Stimulated activated CD4-positive, alpha-beta T cell treated with anti-CD3 and anti-CD28 coated beads, TNF-alpha, amount 100 ng/mL, for 4 hours (primary cell): ENCODE measurements at regions not wholly inside any gene's neighbourhood (a gene's known extent, or its start where the extent isn't known, plus 50 kb on each side); places are given as distances from the start of the nearest gene placed in this dataset.

ENCODE experiments used
- DNase-seq, 3 experiments: peaks; one replicate each; pipeline ENCODE4 v3.0.0-alpha.2; 2020; ENCODE audit warnings: low read depth in 3 of 3

DNA sequence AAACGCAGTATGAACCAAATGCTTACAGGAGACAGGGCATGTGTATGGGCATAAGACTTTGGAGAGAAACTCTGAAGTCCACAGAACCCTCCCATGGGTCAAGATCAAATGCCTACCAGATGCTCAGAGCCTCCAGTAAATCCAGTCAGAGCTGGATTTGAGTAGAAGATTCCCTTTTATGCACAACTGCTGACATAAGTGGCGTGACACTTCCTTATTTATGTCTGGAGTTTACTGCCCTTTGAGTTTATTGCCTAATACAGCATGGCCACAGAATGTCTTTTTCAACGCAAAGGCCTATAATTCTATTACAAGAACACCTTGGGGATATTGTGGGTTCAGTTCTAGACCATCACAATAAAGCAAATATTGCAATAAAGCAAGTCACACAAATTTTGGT lies 220.0 kb upstream of the FOXQ1 start:
- DNase-seq, result no peak

DNA sequence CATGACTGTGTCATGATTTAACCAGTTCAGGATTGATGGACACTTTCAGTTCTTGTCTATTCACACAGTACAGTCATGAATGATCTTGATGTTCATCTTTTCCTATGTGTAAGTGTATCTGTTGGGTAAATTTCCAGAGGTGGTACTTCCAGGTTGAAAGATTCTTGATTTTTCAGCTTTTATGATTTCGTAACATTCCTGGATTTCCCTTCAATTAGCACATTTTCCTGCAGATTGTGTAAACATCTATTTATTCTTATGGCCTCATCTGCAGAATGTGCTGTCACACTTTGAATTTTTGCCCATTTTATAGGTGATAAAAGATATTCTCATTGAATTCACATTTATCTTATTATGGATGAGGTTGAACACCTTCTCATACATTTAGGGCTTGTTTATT lies 222.0 kb upstream of the FOXQ1 start:
- no peak for DNase-seq

GRCh38 chr6:1088492-1089001 lies 223.4 kb upstream of the FOXQ1 start:
- no peak for DNase-seq

- no peak for DNase-seq
These were observed 224.6 kb upstream of the FOXQ1 start for GRCh38 chr6:1087154-1087843.

DNA sequence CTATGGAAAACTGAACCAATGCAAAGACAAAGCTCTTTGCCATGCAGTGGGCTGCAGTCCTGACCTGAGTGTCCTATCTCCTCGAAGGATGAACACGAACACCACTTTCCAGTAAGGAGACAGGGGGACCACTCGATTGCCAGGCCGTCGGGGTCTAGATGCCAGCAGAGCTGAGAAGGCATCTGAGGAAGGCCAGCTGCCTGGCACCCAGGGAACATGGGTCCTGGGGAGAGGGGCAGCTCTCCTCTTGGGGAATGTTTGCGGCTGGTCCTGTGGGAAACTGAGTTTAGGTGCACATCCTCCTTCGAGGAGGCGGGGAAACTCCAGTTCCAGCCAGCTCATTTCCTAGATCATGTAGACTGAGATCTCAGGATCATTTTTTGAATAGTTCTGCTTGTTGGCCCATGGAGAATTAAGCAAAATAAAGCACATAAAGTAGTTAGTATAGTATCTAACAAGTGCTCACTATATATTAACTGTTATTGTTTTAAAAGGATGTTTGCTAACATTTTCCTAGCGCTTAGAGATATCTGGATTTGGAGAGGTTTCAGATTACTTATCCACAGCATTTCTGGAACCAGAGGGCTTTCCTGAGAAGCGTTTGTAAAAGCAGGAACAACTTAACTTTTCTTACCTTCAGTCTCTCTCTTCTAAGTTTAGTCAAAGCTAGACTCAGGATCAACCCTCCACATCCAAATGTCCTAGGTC lies 225.3 kb upstream of the FOXQ1 start:
- DNase-seq, result no peak

GRCh38 chr6:1082285-1082935 lies 229.5 kb upstream of the FOXQ1 start:
- no peak for DNase-seq

DNA sequence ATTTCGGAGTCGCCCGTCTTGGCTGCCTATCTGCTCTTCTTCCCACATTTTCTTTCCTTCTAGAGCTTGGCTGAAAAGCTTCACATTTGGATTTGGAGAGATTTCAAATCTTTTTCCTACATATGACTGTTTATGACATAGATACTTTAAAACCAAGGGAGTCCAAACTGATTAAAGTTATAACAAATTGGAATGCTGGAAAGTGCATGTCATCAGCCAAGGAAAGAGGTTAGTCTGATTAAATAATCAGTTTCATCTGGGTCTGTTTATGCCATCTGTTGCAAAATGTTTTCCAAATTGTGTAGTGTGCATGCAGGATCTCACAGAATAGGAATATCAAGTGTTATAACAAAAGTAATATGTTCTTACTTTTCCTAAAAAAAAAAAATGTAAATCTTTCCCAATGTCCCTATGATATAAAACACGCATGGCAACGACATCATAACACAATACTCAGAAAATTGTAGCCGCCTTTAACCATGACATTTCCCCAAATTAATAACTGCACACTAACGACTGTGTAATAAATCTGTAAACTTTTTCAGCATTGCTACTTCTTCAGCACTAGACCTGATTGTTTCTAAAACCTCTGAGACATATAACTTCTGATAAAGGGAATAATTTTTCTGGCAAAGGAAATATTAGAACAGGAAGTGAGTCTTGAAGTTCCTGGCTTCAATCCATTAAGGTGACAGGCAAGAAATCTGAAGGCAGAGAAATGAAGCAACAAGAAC lies 230.2 kb upstream of the FOXQ1 start:
- DNase-seq, result no peak

DNA sequence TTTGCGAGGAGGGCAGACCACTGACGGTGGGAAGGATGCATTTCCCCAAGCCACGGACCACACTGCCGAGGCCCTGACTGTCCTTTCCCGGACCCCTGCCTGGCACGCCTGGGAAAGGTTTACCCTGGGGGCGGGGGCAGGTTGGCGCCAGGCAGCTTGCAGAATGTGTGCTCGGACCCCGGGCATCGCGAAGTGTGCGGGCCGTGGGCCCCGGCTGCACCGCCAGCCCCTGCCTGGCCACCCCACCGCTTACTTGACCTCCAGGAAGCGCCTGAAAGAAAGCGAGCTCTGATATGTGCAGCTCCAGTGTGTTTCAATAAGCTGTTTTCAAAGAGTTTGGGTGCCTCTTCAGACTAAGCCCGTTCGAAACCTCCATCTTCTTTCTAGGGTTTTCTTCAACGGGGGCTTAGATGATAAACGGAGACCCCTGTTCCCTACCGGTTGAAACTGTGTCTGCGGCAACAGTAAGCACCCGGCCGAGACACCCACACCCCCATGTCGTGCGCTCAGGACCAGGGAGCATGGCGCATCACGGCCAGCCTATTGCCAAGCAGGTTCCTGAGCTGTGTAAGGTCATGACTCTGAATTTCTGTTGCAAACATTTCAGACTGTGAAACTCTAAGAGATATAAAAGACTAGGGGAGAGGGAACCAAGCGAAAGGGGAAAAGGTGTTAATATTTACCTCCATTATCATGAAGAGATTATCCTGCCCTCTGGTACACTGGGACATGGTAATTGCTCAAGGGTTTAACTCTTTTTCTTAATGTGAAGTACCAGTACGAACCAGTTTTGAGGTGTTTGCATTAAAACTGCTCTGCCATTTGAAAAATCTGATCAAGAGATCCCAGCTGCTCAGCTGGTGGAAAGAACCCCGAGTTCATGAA lies 231.2 kb upstream of the FOXQ1 start:
- DNase-seq, result no peak

GRCh38 chr6:1079525-1079924 lies 232.4 kb upstream of the FOXQ1 start:
- no peak for DNase-seq

GRCh38 chr6:1077478-1078416 lies 234.2 kb upstream of the FOXQ1 start:
- DNase-seq, result no peak

DNA sequence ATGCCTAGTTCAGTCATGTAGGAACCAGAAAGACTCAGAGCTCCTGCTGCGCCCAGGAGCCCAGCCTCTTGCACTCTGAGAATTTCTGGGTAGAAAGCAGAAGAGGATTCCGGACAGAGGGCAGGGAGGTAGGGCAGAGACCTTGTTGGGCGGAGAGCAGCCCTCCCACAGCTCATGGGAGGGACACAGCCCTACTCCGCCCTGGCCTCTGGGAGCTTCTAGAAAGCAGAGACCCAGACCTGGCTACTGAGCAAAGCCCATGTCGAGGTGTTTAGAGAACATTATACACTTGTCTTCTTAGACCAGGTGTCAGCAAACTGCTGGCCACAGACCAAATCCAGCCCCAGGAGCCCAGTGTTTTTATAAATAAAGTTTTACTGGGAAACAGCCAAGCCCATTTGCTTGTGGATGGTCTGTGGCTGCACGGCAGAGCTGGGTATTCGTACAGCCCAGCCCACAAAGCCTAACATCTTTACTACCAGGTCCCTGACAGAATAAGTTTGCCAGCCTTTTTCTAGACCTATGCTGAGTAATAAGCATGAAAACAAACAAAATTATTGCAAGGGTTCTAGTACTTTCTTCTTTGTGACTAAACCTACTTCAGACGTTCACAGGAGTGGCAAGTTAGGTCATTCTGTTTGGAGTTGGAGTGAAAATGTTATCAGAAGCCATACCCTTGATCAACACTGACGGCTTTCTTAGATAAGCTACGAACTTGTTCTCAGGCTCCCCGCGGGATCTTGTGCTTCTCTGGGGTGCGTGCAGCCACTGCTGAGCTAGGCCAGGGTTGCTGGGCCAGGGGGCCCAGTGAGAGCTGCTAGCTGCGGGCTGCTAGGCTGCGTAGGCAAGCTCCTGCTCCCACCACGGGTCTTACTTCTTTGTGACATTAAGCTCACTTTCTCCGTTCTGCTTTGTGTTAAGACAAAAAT lies 235.1 kb upstream of the FOXQ1 start:
- DNase-seq, result no peak

DNA sequence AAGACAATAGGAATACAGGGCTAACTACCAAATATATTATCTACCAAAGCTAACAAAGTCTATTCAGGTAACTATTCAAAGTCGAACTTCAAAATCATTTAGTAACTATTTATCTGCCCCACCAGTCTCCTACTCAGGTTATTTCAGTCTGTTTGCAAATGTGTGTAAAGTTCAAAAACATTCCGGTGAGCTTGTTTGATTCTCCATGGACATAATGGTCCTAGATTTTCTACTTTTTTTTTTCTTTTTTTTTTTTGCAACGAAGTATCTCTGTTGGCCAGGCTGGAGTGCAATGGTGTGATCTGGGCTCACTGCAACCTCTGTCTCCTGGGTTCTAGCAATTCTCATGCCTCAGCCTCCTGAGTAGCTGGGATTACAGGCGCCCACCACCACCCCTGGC lies 236.0 kb upstream of the FOXQ1 start:
- DNase-seq, result no peak

GRCh38 chr6:1075444-1075843 lies 236.5 kb upstream of the FOXQ1 start:
- no peak for DNase-seq

DNA sequence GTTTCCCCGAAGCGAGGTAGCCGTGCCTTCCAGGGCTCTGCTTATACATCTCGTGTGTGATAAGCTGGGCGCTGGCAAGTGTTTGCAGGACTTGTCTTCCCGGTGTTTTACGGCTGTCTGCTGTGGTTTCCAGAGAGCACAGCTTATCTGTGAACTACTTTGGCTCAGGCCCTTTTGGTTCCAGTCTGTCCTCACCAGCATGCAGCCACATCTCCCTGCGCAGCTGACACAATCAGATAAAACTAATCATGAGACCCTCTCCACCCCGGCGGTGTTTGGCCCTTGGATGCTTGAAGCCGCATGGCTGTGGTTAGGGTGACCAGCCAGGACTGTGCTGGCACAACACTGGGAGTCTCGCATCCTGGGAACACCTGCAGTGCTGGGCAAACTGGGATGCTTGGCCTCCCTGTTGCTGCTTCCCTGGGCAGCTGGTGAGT lies 241.8 kb upstream of the FOXQ1 start:
- DNase-seq, result no peak

DNA sequence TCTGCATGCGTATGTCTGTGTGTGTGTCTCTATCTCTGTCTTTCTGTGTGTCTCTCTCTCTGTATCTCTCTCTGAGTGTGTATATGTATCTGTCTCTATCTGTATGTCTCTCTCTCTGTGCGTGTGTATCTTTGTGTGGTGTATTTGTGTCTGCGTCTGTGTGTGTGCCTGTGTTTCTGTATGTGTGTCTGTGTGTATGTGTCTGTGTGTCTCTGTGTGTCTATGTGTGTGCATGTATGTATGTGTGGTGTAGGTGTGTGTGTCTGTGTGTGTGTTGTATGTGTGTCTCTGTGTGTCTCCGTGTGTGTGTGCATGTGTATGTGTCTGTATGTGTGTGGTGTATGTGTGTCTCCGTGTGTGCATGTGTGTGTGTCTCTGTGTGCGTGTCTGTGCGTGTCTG lies 243.0 kb upstream of the FOXQ1 start:
- DNase-seq, result no peak

GRCh38 chr6:1068068-1068467 lies 243.8 kb upstream of the FOXQ1 start:
- DNase-seq, result no peak

- no peak for DNase-seq
These were observed 244.6 kb upstream of the FOXQ1 start for GRCh38 chr6:1067346-1067745.

DNA sequence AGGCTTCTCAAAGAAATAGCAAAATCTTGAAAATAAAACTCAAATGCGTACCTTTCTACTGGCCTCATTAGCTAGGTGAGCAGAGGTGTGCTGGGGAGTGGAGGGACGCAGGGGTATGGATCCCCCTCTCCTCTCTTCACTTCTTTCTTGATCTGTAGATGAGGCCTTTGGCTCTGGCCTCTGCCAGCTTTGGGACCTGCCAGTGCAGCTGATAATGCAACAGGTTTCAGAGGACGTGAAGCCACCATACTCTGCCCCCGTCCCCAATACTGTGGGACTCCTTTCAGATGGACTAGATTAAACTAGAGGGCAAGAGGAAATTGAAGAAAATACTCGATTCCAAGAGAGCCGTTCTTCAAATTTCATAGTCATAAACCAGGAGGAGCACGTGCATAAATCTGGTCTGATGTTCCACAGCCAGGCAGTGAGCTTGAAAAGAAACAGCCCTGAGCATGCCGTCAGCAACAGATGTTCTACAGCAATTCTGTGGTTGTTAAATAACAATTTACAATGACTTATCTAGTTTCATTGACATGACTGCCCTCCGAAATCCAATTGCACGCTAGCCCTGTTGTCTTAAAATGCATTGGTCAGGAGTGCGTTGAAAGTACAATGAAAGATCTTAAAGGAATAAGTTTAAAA lies 245.3 kb upstream of the FOXQ1 start:
- no peak for DNase-seq
